Adipocyte (in vitro differentiated cells): ENCODE measurements at regions not wholly inside any gene's neighbourhood (a gene's known extent, or its start where the extent isn't known, plus 50 kb on each side); places are given as distances from the start of the nearest gene placed in this dataset.

ENCODE experiments used
- DNase-seq: peaks from one replicate; pipeline ENCODE4 v3.0.0-alpha.2; 2015; ENCODE audit warnings: low read depth
- H3K27me3 ChIP-seq: replicated peaks from 2 replicates; pipeline ENCODE4 v1.7.0; 2013; ENCODE audit warnings: mild to moderate bottlenecking, low read length, moderate library complexity; ENCODE audit not compliant: control insufficient read depth, insufficient read depth
- H3K36me3 ChIP-seq: 2 replicates; pipeline ENCODE4 v1.7.0; 2013; ENCODE audit warnings: low read length, mild to moderate bottlenecking, moderate library complexity; ENCODE audit not compliant: control insufficient read depth, insufficient read depth, severe bottlenecking
- H3K4me1 ChIP-seq: 2 replicates; pipeline ENCODE4 v1.7.0; 2013; ENCODE audit warnings: mild to moderate bottlenecking, low read length, moderate library complexity; ENCODE audit not compliant: control insufficient read depth, insufficient read depth
- H3K4me3 ChIP-seq: 2 replicates; pipeline ENCODE4 v1.7.0; 2013; ENCODE audit warnings: mild to moderate bottlenecking, low read length, moderate library complexity
- H3K9ac ChIP-seq: 2 replicates; pipeline ENCODE4 v1.7.0; 2013; ENCODE audit warnings: mild to moderate bottlenecking, low read length, moderate library complexity
- H3K9me3 ChIP-seq: 2 replicates; pipeline ENCODE4 v1.7.0; 2013; ENCODE audit warnings: mild to moderate bottlenecking, low read length, moderate library complexity; ENCODE audit not compliant: control insufficient read depth

DNA sequence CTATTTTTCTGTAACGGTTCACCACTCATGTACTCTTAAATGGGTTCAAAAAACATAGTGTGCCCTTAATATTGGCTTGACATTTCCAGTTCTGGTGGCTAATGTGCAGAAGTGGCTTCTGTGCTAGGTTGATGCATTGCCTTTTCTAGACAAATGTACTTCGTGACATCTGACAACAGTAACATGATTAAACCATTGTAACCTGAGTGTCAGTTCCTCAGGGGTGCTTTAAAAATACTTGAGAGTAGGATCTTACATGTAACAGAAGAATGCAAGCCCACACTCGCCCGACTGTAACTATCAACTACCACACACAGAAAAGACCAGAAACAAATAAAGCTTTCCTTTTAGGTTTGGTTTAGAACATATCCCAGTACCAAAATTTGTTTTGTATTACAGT is 393.4 kb upstream of the NFE2L3 start:
- no peaks in the 10 kb centered on the region for H3K36me3 ChIP-seq
- no peak for DNase-seq
- H3K9ac ChIP-seq: no peak overlapping the region
- no peak overlapping the region for H3K4me3 ChIP-seq
- no peaks in the 10 kb centered on the region for H3K4me1 ChIP-seq
- peaks cover 14% of the 10 kb centered on the region for H3K27me3 ChIP-seq
- no peaks in the 10 kb centered on the region for H3K9me3 ChIP-seq

DNA sequence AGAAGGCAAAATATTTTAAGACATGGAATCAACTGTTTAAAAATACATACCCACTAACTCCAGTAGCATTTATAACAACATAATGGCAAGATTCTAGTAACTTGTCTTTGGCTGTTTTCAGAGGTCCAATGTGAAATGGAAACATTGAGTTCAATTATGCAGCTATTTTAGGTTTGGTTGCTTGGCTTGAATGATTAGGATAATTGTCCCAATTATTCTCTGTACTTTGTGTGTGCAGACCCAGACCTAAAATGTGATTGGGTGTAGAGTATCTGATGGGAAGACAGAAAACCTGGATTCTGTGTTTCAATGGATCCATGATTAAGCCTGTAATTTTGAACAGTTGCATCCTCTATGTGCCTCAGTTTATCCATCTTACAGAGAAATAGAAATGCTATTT is 392.7 kb upstream of the NFE2L3 start:
- no peaks in the 10 kb centered on the region for H3K36me3 ChIP-seq
- no peaks in the 10 kb centered on the region for H3K4me1 ChIP-seq
- H3K9me3 ChIP-seq: no peaks in the 10 kb centered on the region
- H3K27me3 ChIP-seq: peaks cover 15% of the 10 kb centered on the region
- H3K9ac ChIP-seq: no peak overlapping the region
- no peak overlapping the region for H3K4me3 ChIP-seq
- DNase-seq: no peak

DNA sequence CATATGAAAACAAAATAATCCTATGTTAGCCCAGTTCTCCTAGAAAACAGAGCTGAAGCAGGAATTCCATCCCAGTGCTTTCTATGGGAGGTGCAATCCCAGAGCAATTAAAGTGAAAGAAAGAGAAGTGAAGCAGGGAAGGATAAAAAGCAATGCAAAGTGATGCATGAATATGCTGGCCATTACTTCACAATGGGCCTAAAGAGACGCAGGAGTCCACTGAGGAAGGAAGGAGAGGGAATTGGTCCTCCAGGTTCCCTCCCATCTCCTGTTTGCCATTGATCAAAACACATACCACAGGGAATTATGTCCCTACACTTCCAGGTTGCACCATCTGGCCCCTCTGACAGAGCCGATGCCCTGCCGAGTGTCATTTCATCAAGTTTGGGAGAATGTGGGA is 392.2 kb upstream of the NFE2L3 start:
- Histone ChIP-seq H3K4me1 (no peaks in the 10 kb centered on the region), H3K4me3 (no peak overlapping the region), H3K27me3 (peaks cover 15% of the 10 kb centered on the region), H3K36me3 (no peaks in the 10 kb centered on the region), H3K9ac (no peak overlapping the region), H3K9me3 (no peaks in the 10 kb centered on the region)
- no peak for DNase-seq

DNA sequence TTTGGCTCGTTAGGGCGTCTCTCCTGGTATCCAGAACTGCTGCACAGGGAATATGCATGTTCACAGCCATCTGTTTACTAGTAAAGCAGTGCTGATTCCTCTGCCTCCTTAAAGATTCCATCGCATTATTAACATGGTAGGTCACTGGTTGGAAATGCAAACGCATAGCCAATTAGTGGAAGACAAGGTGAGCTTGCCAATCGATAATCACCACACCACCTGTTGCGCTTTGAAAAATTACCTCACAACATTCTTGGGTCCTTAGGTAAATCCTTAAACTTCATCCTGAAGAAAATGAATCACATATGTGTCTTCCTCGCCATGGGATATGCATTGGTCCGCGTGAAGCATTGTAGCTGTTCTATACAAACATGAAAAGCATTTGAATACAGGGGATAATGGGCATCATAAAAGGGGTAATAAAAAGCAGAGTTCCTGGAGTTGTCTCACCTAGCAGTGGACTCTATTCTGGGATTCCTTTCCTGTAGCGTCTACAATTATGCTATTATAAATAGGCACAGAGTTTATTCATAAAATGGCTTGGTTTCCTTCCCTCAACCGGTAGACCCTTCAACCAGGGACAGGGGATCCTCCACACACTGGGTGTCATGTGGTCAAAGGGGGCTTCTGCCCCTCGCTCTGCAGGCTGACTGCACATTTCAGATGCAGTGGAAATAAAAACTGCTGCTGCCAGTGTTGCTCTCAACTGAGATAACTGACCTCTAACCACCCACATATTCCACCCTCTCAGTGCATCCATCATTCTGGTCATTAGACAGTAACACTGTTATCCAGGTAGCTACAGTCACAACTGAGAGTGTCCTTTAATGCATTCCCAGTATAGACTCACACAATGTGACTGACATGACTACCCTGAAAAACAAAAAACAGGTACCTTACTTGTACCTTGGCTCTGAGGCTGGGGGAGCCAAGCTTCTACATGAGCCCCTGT is 389.2 kb upstream of the NFE2L3 start:
- Histone ChIP-seq H3K4me1 (peaks cover 4% of the 10 kb centered on the region), H3K4me3 (no peak overlapping the region), H3K9me3 (no peaks in the 10 kb centered on the region), H3K9ac (no peak overlapping the region), H3K27me3 (peaks cover 15% of the 10 kb centered on the region), H3K36me3 (no peaks in the 10 kb centered on the region)
- no peak for DNase-seq

DNA sequence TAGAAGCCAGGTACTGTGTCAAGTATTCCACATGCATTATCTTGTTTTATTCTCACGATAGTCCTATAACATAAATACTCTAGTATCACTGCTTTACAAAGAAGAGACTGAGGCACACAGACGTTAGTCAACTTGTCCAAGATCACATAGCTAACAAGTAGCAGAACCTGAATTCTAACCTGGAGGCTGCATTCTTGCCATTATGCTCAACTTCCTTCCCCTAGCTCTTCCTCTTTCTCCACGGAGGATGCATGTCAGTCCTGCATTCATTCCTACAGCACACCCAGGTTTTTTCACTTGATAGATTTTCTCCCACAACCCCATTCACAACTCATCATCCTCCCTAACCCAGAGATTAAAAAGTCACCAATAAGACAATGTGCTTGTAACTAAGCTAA is 388.5 kb upstream of the NFE2L3 start:
- Histone ChIP-seq H3K9me3 (no peaks in the 10 kb centered on the region), H3K4me1 (peaks cover 4% of the 10 kb centered on the region), H3K36me3 (no peaks in the 10 kb centered on the region), H3K4me3 (no peak overlapping the region), H3K27me3 (peaks cover 15% of the 10 kb centered on the region), H3K9ac (no peak overlapping the region)
- DNase-seq: no peak

DNA sequence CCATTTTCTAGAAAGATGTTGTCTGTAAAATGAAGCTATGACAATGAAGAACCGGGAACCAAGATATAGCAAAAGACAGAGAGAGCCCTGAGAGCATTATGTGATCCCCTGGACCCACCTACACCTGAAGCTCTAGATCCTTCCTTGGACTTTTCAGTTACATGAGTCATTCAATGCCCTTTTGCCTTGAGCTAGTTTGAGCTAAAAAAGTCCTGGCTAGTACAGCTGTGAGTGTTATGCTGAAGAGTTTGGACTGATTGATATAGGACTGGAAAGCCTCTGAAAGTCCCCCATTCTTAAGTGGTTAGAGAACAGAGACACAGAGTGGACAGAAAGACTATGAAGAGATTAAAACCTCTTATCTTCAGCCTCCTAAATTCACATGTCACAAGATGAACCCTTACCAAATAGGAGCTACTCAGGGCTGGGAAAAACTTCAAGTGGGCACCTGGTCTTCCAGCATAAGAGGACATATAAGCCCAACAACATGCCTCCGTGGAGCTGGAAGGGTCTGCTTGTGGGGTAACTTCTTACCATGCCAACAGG is 386.8 kb upstream of the NFE2L3 start:
- DNase-seq: no peak
- Histone ChIP-seq H3K4me1 (peaks cover 4% of the 10 kb centered on the region), H3K27me3 (peaks cover 15% of the 10 kb centered on the region)

DNA sequence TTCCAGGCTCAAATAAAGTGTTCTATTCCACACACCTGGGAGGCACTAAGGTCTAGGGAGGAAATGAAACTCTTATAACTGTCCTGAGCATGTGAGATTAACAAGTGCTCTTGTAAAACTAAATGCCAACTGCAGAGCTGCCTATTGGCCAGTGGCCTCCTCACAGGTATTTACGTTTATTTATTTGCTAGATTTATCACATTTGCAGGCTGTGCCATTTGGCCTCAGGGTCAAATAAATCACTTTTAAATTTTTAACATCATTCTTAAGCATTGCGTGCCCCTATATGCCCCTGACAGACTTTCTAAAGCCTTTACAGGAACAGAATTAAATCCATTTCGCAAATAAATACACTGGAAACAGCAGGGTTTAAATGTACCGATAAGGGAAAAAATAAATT is 381.8 kb upstream of the NFE2L3 start:
- H3K9ac ChIP-seq: no peak overlapping the region
- no peak for DNase-seq
- H3K27me3 ChIP-seq: no peaks in the 10 kb centered on the region
- H3K4me1 ChIP-seq: peaks cover 9% of the 10 kb centered on the region
- no peak overlapping the region for H3K4me3 ChIP-seq
- no peaks in the 10 kb centered on the region for H3K36me3 ChIP-seq
- no peaks in the 10 kb centered on the region for H3K9me3 ChIP-seq

More for the DNA sequence above, 386.8 kb upstream of the NFE2L3 start:
- H3K9me3 ChIP-seq: no peaks in the 10 kb centered on the region
- H3K9ac ChIP-seq: no peak overlapping the region
- H3K36me3 ChIP-seq: no peaks in the 10 kb centered on the region
- H3K4me3 ChIP-seq: no peak overlapping the region

DNA sequence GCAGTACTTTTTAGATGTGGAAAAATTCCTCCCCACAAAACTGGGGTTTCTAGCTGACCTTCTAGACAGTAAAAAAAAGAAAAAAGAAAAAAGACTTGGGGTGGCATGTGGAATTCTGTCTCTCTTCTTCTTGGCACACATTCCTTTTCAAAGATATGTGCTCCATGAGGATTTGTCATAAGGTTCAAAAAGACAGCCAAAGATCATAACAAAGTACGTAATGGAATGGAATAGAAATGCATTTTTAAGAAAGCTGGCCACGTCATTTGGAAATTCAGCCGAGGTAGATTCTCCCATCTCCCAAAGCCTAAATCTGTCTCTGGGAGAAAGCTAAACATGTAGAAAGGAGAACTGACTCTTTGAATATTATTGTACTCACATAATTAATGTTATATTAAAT is 381.3 kb upstream of the NFE2L3 start:
- Histone ChIP-seq H3K36me3 (no peaks in the 10 kb centered on the region), H3K4me3 (no peak overlapping the region), H3K27me3 (no peaks in the 10 kb centered on the region), H3K4me1 (peaks cover 9% of the 10 kb centered on the region), H3K9me3 (no peaks in the 10 kb centered on the region), H3K9ac (no peak overlapping the region)
- no peak for DNase-seq

DNA sequence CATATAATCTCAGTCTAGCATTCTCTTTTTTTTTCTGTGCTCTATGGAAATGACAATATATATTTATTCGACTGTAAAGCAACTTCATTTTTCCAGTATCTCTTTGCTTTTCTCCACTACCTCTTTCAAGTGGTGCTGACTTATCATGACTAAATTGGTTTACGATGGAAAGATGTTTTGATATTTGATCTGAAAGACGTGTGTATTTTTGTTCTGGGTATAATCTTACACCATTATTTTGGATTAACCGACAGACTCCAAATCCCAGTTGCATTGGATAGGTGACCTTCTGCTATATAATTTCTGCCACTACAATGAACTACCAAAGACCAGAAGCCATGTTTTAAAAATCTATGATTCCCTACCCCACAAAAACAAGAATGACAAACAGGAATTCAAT is 380.5 kb upstream of the NFE2L3 start:
- H3K4me1 ChIP-seq: peaks cover 14% of the 10 kb centered on the region
- H3K36me3 ChIP-seq: no peaks in the 10 kb centered on the region
- no peak overlapping the region for H3K4me3 ChIP-seq
- no peaks in the 10 kb centered on the region for H3K27me3 ChIP-seq
- DNase-seq: no peak
- no peak overlapping the region for H3K9ac ChIP-seq
- no peaks in the 10 kb centered on the region for H3K9me3 ChIP-seq

DNA sequence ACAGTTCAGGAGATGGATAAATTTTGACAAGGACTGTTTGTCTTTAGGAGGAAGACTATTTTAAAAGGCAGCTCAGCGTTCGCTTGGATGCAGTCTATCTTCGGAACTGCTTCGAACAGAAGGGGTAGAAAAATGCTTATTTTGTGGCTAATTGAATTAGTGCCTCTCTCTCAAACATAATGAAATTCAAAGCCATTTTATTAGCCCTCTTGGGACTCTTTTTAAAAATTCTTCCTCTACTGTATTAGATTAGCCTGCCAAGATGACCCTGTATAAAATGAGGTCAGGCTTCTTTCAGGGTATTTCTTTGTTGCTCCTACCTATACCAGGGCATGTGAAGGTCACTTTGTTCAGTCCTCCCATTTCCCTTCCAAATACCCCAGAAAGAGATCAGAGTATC is 379.2 kb upstream of the NFE2L3 start:
- peaks cover 14% of the 10 kb centered on the region for H3K4me1 ChIP-seq
- no peaks in the 10 kb centered on the region for H3K36me3 ChIP-seq
- no peak overlapping the region for H3K4me3 ChIP-seq
- no peak for DNase-seq
- no peaks in the 10 kb centered on the region for H3K27me3 ChIP-seq
- no peaks in the 10 kb centered on the region for H3K9me3 ChIP-seq
- no peak overlapping the region for H3K9ac ChIP-seq

DNA sequence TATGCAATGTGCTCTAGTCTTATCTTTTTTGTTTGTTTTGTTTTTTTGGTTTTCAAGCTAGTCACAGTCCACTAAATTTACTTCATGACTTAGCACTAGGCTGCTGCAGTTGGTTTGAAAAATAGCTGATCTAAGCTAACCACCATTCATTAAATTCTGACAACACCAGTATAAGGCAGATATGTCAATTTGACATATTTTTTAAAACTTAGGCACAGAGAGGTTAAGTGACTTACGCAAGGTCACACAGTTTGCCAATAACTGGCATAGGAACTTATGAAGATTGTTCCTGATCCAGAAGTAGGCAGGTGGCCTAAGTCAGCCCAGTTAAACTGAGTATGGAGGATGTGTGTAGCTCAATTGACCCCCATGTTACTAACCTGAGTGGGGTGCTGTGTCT is 377.3 kb upstream of the NFE2L3 start:
- no peaks in the 10 kb centered on the region for H3K27me3 ChIP-seq
- DNase-seq: no peak
- no peak overlapping the region for H3K4me3 ChIP-seq
- H3K4me1 ChIP-seq: peaks cover 14% of the 10 kb centered on the region
- no peaks in the 10 kb centered on the region for H3K36me3 ChIP-seq
- H3K9me3 ChIP-seq: no peaks in the 10 kb centered on the region
- H3K9ac ChIP-seq: no peak overlapping the region
